IMR-90 (cell line): ENCODE measurements at regions not wholly inside any gene's neighbourhood (a gene's known extent, or its start where the extent isn't known, plus 50 kb on each side); places are given as distances from the start of the nearest gene placed in this dataset.

Experiments used
- ATAC-seq: fragments of 200-7000 bp; cut with Tn5 transposase; 2 replicates; pipeline ENCODE4 v1.9.1; 2020; ENCODE audit warnings: low read depth, mild to moderate bottlenecking, moderate library complexity
- BruUV-seq: library from RNA; stranded (reverse); fragments of 400-500 nt; replicated peaks from 2 replicates; lab custom pipeline; 2021; lab: Mats Ljungman, UMichigan
- CTCF ChIA-PET: fragments of 300-600 bp; formaldehyde crosslinking; extraction: SDS; loops from one replicate; lab custom pipeline; 2021; ENCODE audit warnings: antibody characterized with exemption; lab: Yijun Ruan, JAX
- POLR2A ChIA-PET: fragments of 300-600 bp; sonication (Branson Sonifier 250); formaldehyde crosslinking; loops from one replicate; lab custom pipeline; 2022; ENCODE audit warnings: antibody characterized with exemption; ENCODE audit not compliant: unreplicated experiment; lab: Charles Lee
- DNase-seq: peaks from one replicate; pipeline ENCODE4 v3.0.0; 2013
- H2AFZ ChIP-seq: replicated peaks from 2 replicates; pipeline ENCODE3; 2013; ENCODE audit warnings: low read length, mild to moderate bottlenecking; ENCODE audit not compliant: poor library complexity
- H2AK5ac ChIP-seq: 2 replicates; pipeline ENCODE4 v1.6.1; 2013; ENCODE audit warnings: low read depth, low read length, inconsistent platforms
- H2AK9ac ChIP-seq: replicated peaks from 2 replicates; pipeline ENCODE3; 2013; ENCODE audit warnings: mild to moderate bottlenecking, low read depth, low read length, moderate library complexity; ENCODE audit not compliant: poor library complexity
- H2BK120ac ChIP-seq: 2 replicates; pipeline ENCODE4 v1.6.1; 2013; ENCODE audit warnings: low read depth, low read length, inconsistent platforms
- H2BK15ac ChIP-seq: 3 replicates; pipeline ENCODE4 v1.6.1; 2013; ENCODE audit warnings: low read depth, low read length, inconsistent platforms
- H2BK20ac ChIP-seq: 2 replicates; pipeline ENCODE4 v1.6.1; 2013; ENCODE audit warnings: low read depth, mild to moderate bottlenecking, inconsistent platforms, low read length, moderate library complexity
- H2BK5ac ChIP-seq: 2 replicates; pipeline ENCODE4 v1.6.1; 2013; ENCODE audit warnings: mild to moderate bottlenecking, low read depth, low read length, inconsistent platforms; ENCODE audit not compliant: poor library complexity, severe bottlenecking
- H3K14ac ChIP-seq: replicated peaks from 2 replicates; pipeline ENCODE4 v1.6.1; 2013; ENCODE audit warnings: low read depth, low read length, inconsistent platforms
- H3K18ac ChIP-seq: 2 replicates; pipeline ENCODE4 v1.6.1; 2013; ENCODE audit warnings: low read depth, low read length, control low read depth
- H3K23ac ChIP-seq: 2 replicates; pipeline ENCODE4 v1.6.1; 2013; ENCODE audit warnings: low read depth, low read length, inconsistent platforms
- H3K27ac ChIP-seq: 2 replicates; pipeline ENCODE4 v1.5.1; 2013; ENCODE audit warnings: mild to moderate bottlenecking, control low read depth, low read length; ENCODE audit not compliant: insufficient read depth
- H3K27me3 ChIP-seq: 2 replicates; pipeline ENCODE4 v1.6.1; 2013; ENCODE audit warnings: low read length; ENCODE audit not compliant: control insufficient read depth, insufficient read depth
- H3K36me3 ChIP-seq: 2 replicates; pipeline ENCODE4 v1.6.1; 2013; ENCODE audit warnings: low read length, mixed read lengths; ENCODE audit not compliant: control insufficient read depth, insufficient read depth
- H3K4ac ChIP-seq: 2 replicates; pipeline ENCODE4 v1.6.1; 2013; ENCODE audit warnings: low read depth, low read length, inconsistent platforms
- H3K4me1 ChIP-seq: 2 replicates; pipeline ENCODE4 v1.6.1; 2013; ENCODE audit warnings: low read length, mixed read lengths; ENCODE audit not compliant: control insufficient read depth, insufficient read depth
- H3K4me2 ChIP-seq: 2 replicates; pipeline ENCODE4 v1.6.1; 2013; ENCODE audit warnings: low read depth, mild to moderate bottlenecking, control low read depth, low read length, moderate library complexity
- H3K4me3 ChIP-seq: 2 replicates; pipeline ENCODE4 v1.5.1; 2013; ENCODE audit warnings: low read depth, mild to moderate bottlenecking, control low read depth, low read length, moderate library complexity; ENCODE audit not compliant: insufficient read depth
- H3K56ac ChIP-seq: 2 replicates; pipeline ENCODE4 v1.6.1; 2013; ENCODE audit warnings: low read length, inconsistent platforms; ENCODE audit not compliant: insufficient read depth; ENCODE audit errors: extremely low read depth
- H3K79me1 ChIP-seq, 2 experiments: 2 replicates each; pipeline ENCODE4 v1.6.1; 2013; ENCODE audit warnings: low read length in 2 of 2, inconsistent platforms in 1 of 2, low read depth in 1 of 2
- H3K9ac ChIP-seq: 2 replicates; pipeline ENCODE4 v1.6.1; 2013; ENCODE audit warnings: low read depth, low read length, control low read depth
- H3K9me1 ChIP-seq: 2 replicates; pipeline ENCODE4 v1.6.1; 2013; ENCODE audit warnings: low read length, inconsistent platforms; ENCODE audit not compliant: insufficient read depth
- H3K9me3 ChIP-seq: 2 replicates; pipeline ENCODE4 v1.6.1; 2013; ENCODE audit warnings: low read length; ENCODE audit not compliant: control insufficient read depth, insufficient read depth
- H4K20me1 ChIP-seq: 2 replicates; pipeline ENCODE4 v1.6.1; 2013; ENCODE audit warnings: low read length, inconsistent platforms; ENCODE audit not compliant: insufficient read depth
- H4K5ac ChIP-seq: 2 replicates; pipeline ENCODE4 v1.6.1; 2013; ENCODE audit warnings: mild to moderate bottlenecking, low read depth, low read length, control low read depth
- H4K8ac ChIP-seq, 2 experiments: 2 replicates each; pipeline ENCODE4 v1.6.1; 2013; ENCODE audit warnings: low read depth in 2 of 2, low read length in 2 of 2, control low read depth in 1 of 2, inconsistent platforms in 1 of 2
- H4K91ac ChIP-seq: 2 replicates; pipeline ENCODE4 v1.6.1; 2013; ENCODE audit warnings: low read depth, low read length, inconsistent platforms; ENCODE audit not compliant: insufficient read depth
- BHLHE40 ChIP-seq: fragments of 150-350 bp; IDR thresholded peaks from 2 replicates; pipeline ENCODE4 v1.6.1; 2016; ENCODE audit warnings: mild to moderate bottlenecking, low read depth, low read length
- CEBPB ChIP-seq: IDR thresholded peaks from 2 replicates; pipeline ENCODE4 v1.6.1; 2012; ENCODE audit warnings: low read depth, low read length, improper control_type of control experiment
- CHD1 ChIP-seq: IDR thresholded peaks from 2 replicates; pipeline ENCODE4 v1.6.1; 2012; ENCODE audit warnings: low read depth, low read length, improper control_type of control experiment
- CTCF ChIP-seq: conservative IDR thresholded peaks from 2 replicates; pipeline ENCODE4 v1.5.1; 2012; ENCODE audit warnings: mild to moderate bottlenecking, low read depth, low read length, improper control_type of control experiment
- ELK1 ChIP-seq: fragments of 150-350 bp; IDR thresholded peaks from 2 replicates; pipeline ENCODE4 v1.6.1; 2016; ENCODE audit warnings: low read depth, mild to moderate bottlenecking, low read length, moderate library complexity, borderline replicate concordance
- FOS ChIP-seq: fragments of 150-350 bp; IDR thresholded peaks from 2 replicates; pipeline ENCODE4 v1.6.1; 2016; ENCODE audit warnings: low read depth, low read length
- MAFK ChIP-seq: IDR thresholded peaks from 2 replicates; pipeline ENCODE4 v1.6.1; 2012; ENCODE audit warnings: low read depth, low read length, improper control_type of control experiment
- MAZ ChIP-seq: IDR thresholded peaks from 2 replicates; pipeline ENCODE4 v1.6.1; 2012; ENCODE audit warnings: low read depth, mild to moderate bottlenecking, low read length, improper control_type of control experiment, moderate library complexity, borderline replicate concordance
- MXI1 ChIP-seq: IDR thresholded peaks from 2 replicates; pipeline ENCODE4 v1.6.1; 2012; ENCODE audit warnings: low read depth, mild to moderate bottlenecking, low read length, moderate library complexity, borderline replicate concordance
- NFE2L2 ChIP-seq: fragments of 150-350 bp; IDR thresholded peaks from 2 replicates; pipeline ENCODE4 v1.6.1; 2016; ENCODE audit warnings: low read depth, mild to moderate bottlenecking, low read length
- POLR2A ChIP-seq: IDR thresholded peaks from 2 replicates; pipeline ENCODE4 v1.6.1; 2012; ENCODE audit warnings: mild to moderate bottlenecking, low read depth, low read length
- RAD21 ChIP-seq: IDR thresholded peaks from 2 replicates; pipeline ENCODE4 v1.6.1; 2012; ENCODE audit warnings: low read length, improper control_type of control experiment
- RCOR1 ChIP-seq: IDR thresholded peaks from 2 replicates; pipeline ENCODE4 v1.6.1; 2012; ENCODE audit warnings: mild to moderate bottlenecking, low read length, improper control_type of control experiment; ENCODE audit not compliant: insufficient replicate concordance
- RFX5 ChIP-seq: IDR thresholded peaks from 2 replicates; pipeline ENCODE4 v1.8.0; 2012; ENCODE audit warnings: low read depth, mild to moderate bottlenecking, low read length, moderate library complexity
- SMC3 ChIP-seq: fragments of 150-350 bp; IDR thresholded peaks from 2 replicates; pipeline ENCODE4 v1.6.1; 2016; ENCODE audit warnings: low read depth, mild to moderate bottlenecking, antibody characterized with exemption, low read length, moderate library complexity
- USF2 ChIP-seq: fragments of 150-350 bp; IDR thresholded peaks from 2 replicates; pipeline ENCODE4 v1.6.1; 2017; ENCODE audit warnings: mild to moderate bottlenecking, antibody characterized with exemption, low read length, low read depth
- whole genome bisulfite sequencing, 2 experiments: methylation state at CpG; one replicate each; pipeline versions ENCODE4 v1.1.5 to v1.1.7; 2013; ENCODE audit warnings: missing lambda C conversion rate in 2 of 2; ENCODE audit not compliant: insufficient read length in 1 of 2; ENCODE audit errors: extremely low coverage in 2 of 2; 5-methylcytosine and 5-hydroxymethylcytosine counted together
- dilution Hi-C: fragments of 300-500 bp; cut with HindIII; formaldehyde crosslinking; loops from one replicate; pipeline ENCODE4 v1.14.3; 2018; ENCODE audit warnings: low sequenced_read_pairs; ENCODE audit not compliant: unreplicated experiment
- in situ Hi-C: fragments of 300-500 bp; cut with MboI; formaldehyde crosslinking; loops from 3 replicates; pipeline ENCODE4 v1.14.3; 2019; ENCODE audit warnings: low sequenced_read_pairs, inconsistent platforms, mixed read lengths
- intact Hi-C: fragments of 100-400 bp; cut with micrococcal nuclease; formaldehyde crosslinking; loops from 2 replicates; pipeline ENCODE4 v1.10.0; 2022

GRCh38 chr1:80274256-80274655 lies 1267.7 kb upstream of the ADGRL4 start:
- no peak for TF ChIP-seq NFE2L2
- no peak for TF ChIP-seq ELK1
- no peak for TF ChIP-seq RAD21
- TF ChIP-seq MAFK = no peak
- no peak for TF ChIP-seq FOS
- no peak for TF ChIP-seq USF2
- no peak for TF ChIP-seq CHD1
- no peak for TF ChIP-seq CEBPB
- TF ChIP-seq MAZ = no peak
- no peak for TF ChIP-seq SMC3
- TF ChIP-seq RCOR1 = no peak
- no peak for TF ChIP-seq RFX5
- TF ChIP-seq CTCF = no peak
- TF ChIP-seq POLR2A = no peak
- no peak for TF ChIP-seq BHLHE40
- no peak for TF ChIP-seq MXI1
- Histone ChIP-seq H3K4me1 (no peaks in the 10 kb centered on the region), H2BK120ac (no peak overlapping the region), H2BK20ac (no peak overlapping the region), H2BK5ac (no peak overlapping the region), H3K23ac (no peak overlapping the region), H3K9ac (no peak overlapping the region), H4K20me1 (no peaks in the 10 kb centered on the region), H3K4me3 (no peak overlapping the region), H4K8ac (no peak overlapping the region), H3K27me3 (no peaks in the 10 kb centered on the region), H4K91ac (no peak overlapping the region), H3K4me2 (no peak overlapping the region), H3K36me3 (no peaks in the 10 kb centered on the region), H2AK5ac (no peak overlapping the region), H4K5ac (no peak overlapping the region), H3K27ac (no peak overlapping the region), H2BK15ac (no peak overlapping the region), H2AFZ (no peak overlapping the region), H3K14ac (no peak overlapping the region), H3K4ac (no peak overlapping the region), H3K79me1 (no peaks in the 10 kb centered on the region), H3K9me3 (no peaks in the 10 kb centered on the region), H3K9me1 (no peaks in the 10 kb centered on the region), H2AK9ac (no peak overlapping the region), H3K18ac (no peak overlapping the region), H3K56ac (no peak overlapping the region)
- in situ Hi-C loops = no loop called here
- intact Hi-C loops = no loop called here
- BruUV-seq = no TSS peak
- no peak for ATAC-seq
- DNase-seq = no peak
- no CpG with 5 or more reads among the region's 4 CpGs for WGBS, 2 experiments
- CTCF ChIA-PET = interaction anchor here (0.7 kb wide), 1 partner anchor 437 kb away, joined by 3 read pairs; no protein-coding TSS in a partner anchor
- dilution Hi-C loops = no loop called here
- POLR2A ChIA-PET = no interaction called here
